ENCODE measurements at regions not wholly inside any gene's neighbourhood (a gene's known extent, or its start where the extent isn't known, plus 50 kb on each side); places are given as distances from the start of the nearest gene placed in this dataset.

DNA sequence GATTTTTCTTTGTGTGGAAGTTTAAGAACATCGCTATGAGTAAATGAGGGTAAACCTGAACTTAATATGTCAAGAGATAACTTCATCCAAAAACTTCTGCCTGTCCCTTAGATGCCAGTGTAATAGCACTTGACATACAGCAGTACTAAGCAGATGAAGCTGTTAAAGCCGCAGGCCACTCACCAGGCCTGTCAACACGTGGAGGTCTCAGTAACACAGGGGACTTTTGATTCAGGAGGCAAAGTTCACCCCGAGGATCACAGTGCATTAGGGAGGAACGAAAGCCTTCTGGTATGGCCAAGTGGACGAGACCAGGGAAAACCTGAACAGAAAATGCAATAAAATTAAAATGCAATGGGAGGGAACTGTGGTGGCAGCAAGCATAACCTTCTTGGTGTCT lies 235.7 kb downstream of the CHD9NB start:
- no peaks in the 10 kb centered on the region for H3F3A ChIP-seq (replicated peaks; ENCODE audit: low read depth)
- Mint-ChIP-seq H3K27me3 (ENCODE audit: insufficient read depth, low read depth, poor library complexity) (no peaks in the 10 kb centered on the region), H3K27ac (no peak overlapping the region), H3K4me3 (no peak overlapping the region), H3K4me1 (no peaks in the 10 kb centered on the region), H3K9me3 (no peaks in the 10 kb centered on the region; the same call in 2 of the 3 replicates), H3K36me3 (ENCODE audit: low read depth) (no peaks in the 10 kb centered on the region)
- ATAC-seq = no peak
- TF ChIP-seq, protein P1, sequence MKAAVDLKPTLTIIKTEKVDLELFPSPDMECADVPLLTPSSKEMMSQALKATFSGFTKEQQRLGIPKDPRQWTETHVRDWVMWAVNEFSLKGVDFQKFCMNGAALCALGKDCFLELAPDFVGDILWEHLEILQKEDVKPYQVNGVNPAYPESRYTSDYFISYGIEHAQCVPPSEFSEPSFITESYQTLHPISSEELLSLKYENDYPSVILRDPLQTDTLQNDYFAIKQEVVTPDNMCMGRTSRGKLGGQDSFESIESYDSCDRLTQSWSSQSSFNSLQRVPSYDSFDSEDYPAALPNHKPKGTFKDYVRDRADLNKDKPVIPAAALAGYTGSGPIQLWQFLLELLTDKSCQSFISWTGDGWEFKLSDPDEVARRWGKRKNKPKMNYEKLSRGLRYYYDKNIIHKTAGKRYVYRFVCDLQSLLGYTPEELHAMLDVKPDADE (IDR thresholded peaks at IDR 0.05) = no peak
- no peak for TF ChIP-seq JUNB (IDR thresholded peaks at IDR 0.05; ENCODE audit: unreplicated experiment)
- no peak overlapping the region; the same call in 1 of the 2 replicates for H2AFZ ChIP-seq
- no peaks in the 10 kb centered on the region for H3K36me3 ChIP-seq (ENCODE audit: insufficient read depth)
- no peak overlapping the region for H3K4me2 ChIP-seq
- H3K79me2 ChIP-seq (replicated peaks; ENCODE audit: insufficient read depth) = no peaks in the 10 kb centered on the region
- H4K20me1 ChIP-seq (replicated peaks; ENCODE audit: insufficient read depth) = no peaks in the 10 kb centered on the region
- no peak overlapping the region for H3K4me3 ChIP-seq
- no peaks in the 10 kb centered on the region for H3K27me3 ChIP-seq (ENCODE audit: insufficient read depth)
- H3K27ac ChIP-seq (ENCODE audit: low read depth) = no peak overlapping the region
- peaks cover 20% of the 10 kb centered on the region; the same call in 1 of the 2 replicates for H3K9me2 ChIP-seq (ENCODE audit: insufficient read depth)
- no peaks in the 10 kb centered on the region for H3K4me1 ChIP-seq (ENCODE audit: insufficient read depth)
- no peak for DNase-seq (ENCODE audit: low spot score)

DNA sequence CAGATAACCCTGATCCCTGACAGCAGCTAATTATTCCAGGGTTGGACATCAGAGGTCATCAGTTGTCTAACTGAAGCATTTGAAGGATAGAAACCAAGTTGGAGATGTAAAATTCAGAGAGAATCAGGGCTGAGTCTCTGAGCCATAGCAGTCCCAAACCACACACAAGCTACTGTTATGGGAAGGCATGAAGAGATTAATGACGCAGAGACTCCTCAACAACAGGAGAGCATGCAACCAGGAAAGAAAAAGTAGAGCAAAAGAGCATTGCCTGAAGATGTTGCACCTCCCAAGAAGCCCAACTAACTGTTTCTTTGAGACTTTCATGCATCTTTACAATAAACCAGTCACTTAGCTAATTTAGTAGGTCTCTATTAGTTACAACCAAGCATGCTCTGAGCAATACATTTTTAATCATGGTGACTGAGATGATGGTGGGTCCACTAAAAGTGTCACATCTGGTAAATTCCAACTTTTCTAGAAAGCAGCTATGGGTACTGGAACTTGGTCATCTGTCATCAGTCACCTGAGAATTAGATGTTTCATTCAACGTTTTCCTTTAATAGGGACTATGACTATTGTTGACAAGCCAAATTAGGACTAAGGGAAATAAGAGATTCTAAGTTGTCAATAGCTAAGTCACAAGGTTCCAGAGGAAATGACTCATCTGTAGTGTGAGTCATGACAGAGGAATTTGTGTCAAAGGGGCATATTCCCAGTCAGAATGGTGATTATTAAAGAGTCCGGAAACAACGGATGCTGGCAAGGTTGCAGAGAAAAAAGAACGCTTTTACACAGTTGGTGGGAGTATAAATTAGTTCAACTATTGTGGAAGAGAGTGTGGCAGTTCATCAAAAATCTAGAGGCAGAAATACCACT lies 239.8 kb downstream of the CHD9NB start:
- H3K4me3 ChIP-seq = no peak overlapping the region
- no peaks in the 10 kb centered on the region for H4K20me1 ChIP-seq (replicated peaks; ENCODE audit: insufficient read depth)
- no peak overlapping the region for H3K4me2 ChIP-seq
- H3K27ac ChIP-seq (ENCODE audit: low read depth) = no peak overlapping the region
- no peaks in the 10 kb centered on the region for H3K4me1 Mint-ChIP-seq
- no peaks in the 10 kb centered on the region for H3K27me3 ChIP-seq (ENCODE audit: insufficient read depth)
- H3K79me2 ChIP-seq (replicated peaks; ENCODE audit: insufficient read depth) = no peaks in the 10 kb centered on the region
- no peak overlapping the region for H2AFZ ChIP-seq
- peaks cover 20% of the 10 kb centered on the region; the same call in 1 of the 2 replicates for H3K9me2 ChIP-seq (ENCODE audit: insufficient read depth)
- H3K27ac Mint-ChIP-seq = no peak overlapping the region
- H3K4me1 ChIP-seq (ENCODE audit: insufficient read depth) = no peaks in the 10 kb centered on the region
- TF ChIP-seq, protein P2, sequence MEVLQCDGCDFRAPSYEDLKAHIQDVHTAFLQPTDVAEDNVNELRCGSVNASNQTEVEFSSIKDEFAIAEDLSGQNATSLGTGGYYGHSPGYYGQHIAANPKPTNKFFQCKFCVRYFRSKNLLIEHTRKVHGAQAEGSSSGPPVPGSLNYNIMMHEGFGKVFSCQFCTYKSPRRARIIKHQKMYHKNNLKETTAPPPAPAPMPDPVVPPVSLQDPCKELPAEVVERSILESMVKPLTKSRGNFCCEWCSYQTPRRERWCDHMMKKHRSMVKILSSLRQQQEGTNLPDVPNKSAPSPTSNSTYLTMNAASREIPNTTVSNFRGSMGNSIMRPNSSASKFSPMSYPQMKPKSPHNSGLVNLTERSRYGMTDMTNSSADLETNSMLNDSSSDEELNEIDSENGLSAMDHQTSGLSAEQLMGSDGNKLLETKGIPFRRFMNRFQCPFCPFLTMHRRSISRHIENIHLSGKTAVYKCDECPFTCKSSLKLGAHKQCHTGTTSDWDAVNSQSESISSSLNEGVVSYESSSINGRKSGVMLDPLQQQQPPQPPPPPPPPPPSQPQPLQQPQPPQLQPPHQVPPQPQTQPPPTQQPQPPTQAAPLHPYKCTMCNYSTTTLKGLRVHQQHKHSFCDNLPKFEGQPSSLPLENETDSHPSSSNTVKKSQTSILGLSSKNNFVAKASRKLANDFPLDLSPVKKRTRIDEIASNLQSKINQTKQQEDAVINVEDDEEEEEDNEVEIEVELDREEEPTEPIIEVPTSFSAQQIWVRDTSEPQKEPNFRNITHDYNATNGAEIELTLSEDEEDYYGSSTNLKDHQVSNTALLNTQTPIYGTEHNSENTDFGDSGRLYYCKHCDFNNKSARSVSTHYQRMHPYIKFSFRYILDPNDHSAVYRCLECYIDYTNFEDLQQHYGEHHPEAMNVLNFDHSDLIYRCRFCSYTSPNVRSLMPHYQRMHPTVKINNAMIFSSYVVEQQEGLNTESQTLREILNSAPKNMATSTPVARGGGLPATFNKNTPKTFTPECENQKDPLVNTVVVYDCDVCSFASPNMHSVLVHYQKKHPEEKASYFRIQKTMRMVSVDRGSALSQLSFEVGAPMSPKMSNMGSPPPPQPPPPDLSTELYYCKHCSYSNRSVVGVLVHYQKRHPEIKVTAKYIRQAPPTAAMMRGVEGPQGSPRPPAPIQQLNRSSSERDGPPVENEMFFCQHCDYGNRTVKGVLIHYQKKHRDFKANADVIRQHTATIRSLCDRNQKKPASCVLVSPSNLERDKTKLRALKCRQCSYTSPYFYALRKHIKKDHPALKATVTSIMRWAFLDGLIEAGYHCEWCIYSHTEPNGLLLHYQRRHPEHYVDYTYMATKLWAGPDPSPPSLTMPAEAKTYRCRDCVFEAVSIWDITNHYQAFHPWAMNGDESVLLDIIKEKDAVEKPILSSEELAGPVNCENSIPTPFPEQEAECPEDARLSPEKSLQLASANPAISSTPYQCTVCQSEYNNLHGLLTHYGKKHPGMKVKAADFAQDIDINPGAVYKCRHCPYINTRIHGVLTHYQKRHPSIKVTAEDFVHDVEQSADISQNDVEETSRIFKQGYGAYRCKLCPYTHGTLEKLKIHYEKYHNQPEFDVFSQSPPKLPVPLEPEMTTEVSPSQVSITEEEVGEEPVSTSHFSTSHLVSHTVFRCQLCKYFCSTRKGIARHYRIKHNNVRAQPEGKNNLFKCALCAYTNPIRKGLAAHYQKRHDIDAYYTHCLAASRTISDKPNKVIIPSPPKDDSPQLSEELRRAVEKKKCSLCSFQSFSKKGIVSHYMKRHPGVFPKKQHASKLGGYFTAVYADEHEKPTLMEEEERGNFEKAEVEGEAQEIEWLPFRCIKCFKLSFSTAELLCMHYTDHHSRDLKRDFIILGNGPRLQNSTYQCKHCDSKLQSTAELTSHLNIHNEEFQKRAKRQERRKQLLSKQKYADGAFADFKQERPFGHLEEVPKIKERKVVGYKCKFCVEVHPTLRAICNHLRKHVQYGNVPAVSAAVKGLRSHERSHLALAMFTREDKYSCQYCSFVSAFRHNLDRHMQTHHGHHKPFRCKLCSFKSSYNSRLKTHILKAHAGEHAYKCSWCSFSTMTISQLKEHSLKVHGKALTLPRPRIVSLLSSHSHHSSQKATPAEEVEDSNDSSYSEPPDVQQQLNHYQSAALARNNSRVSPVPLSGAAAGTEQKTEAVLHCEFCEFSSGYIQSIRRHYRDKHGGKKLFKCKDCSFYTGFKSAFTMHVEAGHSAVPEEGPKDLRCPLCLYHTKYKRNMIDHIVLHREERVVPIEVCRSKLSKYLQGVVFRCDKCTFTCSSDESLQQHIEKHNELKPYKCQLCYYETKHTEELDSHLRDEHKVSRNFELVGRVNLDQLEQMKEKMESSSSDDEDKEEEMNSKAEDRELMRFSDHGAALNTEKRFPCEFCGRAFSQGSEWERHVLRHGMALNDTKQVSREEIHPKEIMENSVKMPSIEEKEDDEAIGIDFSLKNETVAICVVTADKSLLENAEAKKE (CRISPR knock-in tag; IDR thresholded peaks at IDR 0.05) = no peak
- TF ChIP-seq JUNB (IDR thresholded peaks at IDR 0.05; ENCODE audit: unreplicated experiment) = no peak
- no peak for TF ChIP-seq STAT1 (IDR thresholded peaks at IDR 0.05; ENCODE audit: unreplicated experiment)
- TF ChIP-seq POLR2AphosphoS5 (IDR thresholded peaks at IDR 0.05; ENCODE audit: low read depth) = no peak
- TF ChIP-seq ZNF114 (CRISPR knock-in tag; IDR thresholded peaks at IDR 0.05) = no peak
- TF ChIP-seq, protein P1 (IDR thresholded peaks at IDR 0.05) = no peak
- no peak for TF ChIP-seq EZH2phosphoT487 (IDR thresholded peaks at IDR 0.05; ENCODE audit: unreplicated experiment)
- no peak overlapping the region for H3K4me3 Mint-ChIP-seq
- no peaks in the 10 kb centered on the region for H3K36me3 ChIP-seq (ENCODE audit: insufficient read depth)
- no peaks in the 10 kb centered on the region for H3F3A ChIP-seq (replicated peaks; ENCODE audit: low read depth)
- H3K9me3 Mint-ChIP-seq = no peaks in the 10 kb centered on the region; the same call in 2 of the 3 replicates
- DNase-seq (ENCODE audit: low spot score) = no peak
- no peaks in the 10 kb centered on the region for H3K27me3 Mint-ChIP-seq (ENCODE audit: insufficient read depth, low read depth, poor library complexity)
- no peak for ATAC-seq
- no peaks in the 10 kb centered on the region for H3K36me3 Mint-ChIP-seq (ENCODE audit: low read depth)

Data from GM23338 (cell line).